ENCODE measurements at regions not wholly inside any gene's neighbourhood (a gene's known extent, or its start where the extent isn't known, plus 50 kb on each side); places are given as distances from the start of the nearest gene placed in this dataset.

- TF ChIP-seq CTCF (IDR thresholded peaks at IDR 0.05) (no peak), POLR2AphosphoS5 (IDR thresholded peaks at IDR 0.05) (no peak), EP300 (IDR thresholded peaks at IDR 0.05; ENCODE audit: low read depth) (no peak), POLR2A (IDR thresholded peaks at IDR 0.05) (no peak)
These were observed 146.1 kb upstream of the CSF3R start for GRCh38 chr1:36628804-36629203.

All from transverse colon (tissue), 4 donors.